IMR-90 (cell line): ENCODE measurements at regions not wholly inside any gene's neighbourhood (a gene's known extent, or its start where the extent isn't known, plus 50 kb on each side); places are given as distances from the start of the nearest gene placed in this dataset.

Experiments used
- ATAC-seq: fragments of 200-7000 bp; cut with Tn5 transposase; 2 replicates; pipeline ENCODE4 v1.9.1; 2020; ENCODE audit warnings: low read depth, mild to moderate bottlenecking, moderate library complexity
- BruUV-seq: library from RNA; stranded (reverse); fragments of 400-500 nt; replicated peaks from 2 replicates; lab custom pipeline; 2021; lab: Mats Ljungman, UMichigan
- CTCF ChIA-PET: fragments of 300-600 bp; formaldehyde crosslinking; extraction: SDS; loops from one replicate; lab custom pipeline; 2021; ENCODE audit warnings: antibody characterized with exemption; lab: Yijun Ruan, JAX
- POLR2A ChIA-PET: fragments of 300-600 bp; sonication (Branson Sonifier 250); formaldehyde crosslinking; loops from one replicate; lab custom pipeline; 2022; ENCODE audit warnings: antibody characterized with exemption; ENCODE audit not compliant: unreplicated experiment; lab: Charles Lee
- DNase-seq: peaks from one replicate; pipeline ENCODE4 v3.0.0; 2013
- H2AFZ ChIP-seq: replicated peaks from 2 replicates; pipeline ENCODE3; 2013; ENCODE audit warnings: low read length, mild to moderate bottlenecking; ENCODE audit not compliant: poor library complexity
- H2AK5ac ChIP-seq: 2 replicates; pipeline ENCODE4 v1.6.1; 2013; ENCODE audit warnings: low read depth, low read length, inconsistent platforms
- H2AK9ac ChIP-seq: replicated peaks from 2 replicates; pipeline ENCODE3; 2013; ENCODE audit warnings: mild to moderate bottlenecking, low read depth, low read length, moderate library complexity; ENCODE audit not compliant: poor library complexity
- H2BK120ac ChIP-seq: 2 replicates; pipeline ENCODE4 v1.6.1; 2013; ENCODE audit warnings: low read depth, low read length, inconsistent platforms
- H2BK15ac ChIP-seq: 3 replicates; pipeline ENCODE4 v1.6.1; 2013; ENCODE audit warnings: low read depth, low read length, inconsistent platforms
- H2BK20ac ChIP-seq: 2 replicates; pipeline ENCODE4 v1.6.1; 2013; ENCODE audit warnings: low read depth, mild to moderate bottlenecking, inconsistent platforms, low read length, moderate library complexity
- H2BK5ac ChIP-seq: 2 replicates; pipeline ENCODE4 v1.6.1; 2013; ENCODE audit warnings: mild to moderate bottlenecking, low read depth, low read length, inconsistent platforms; ENCODE audit not compliant: poor library complexity, severe bottlenecking
- H3K14ac ChIP-seq: replicated peaks from 2 replicates; pipeline ENCODE4 v1.6.1; 2013; ENCODE audit warnings: low read depth, low read length, inconsistent platforms
- H3K18ac ChIP-seq: 2 replicates; pipeline ENCODE4 v1.6.1; 2013; ENCODE audit warnings: low read depth, low read length, control low read depth
- H3K23ac ChIP-seq: 2 replicates; pipeline ENCODE4 v1.6.1; 2013; ENCODE audit warnings: low read depth, low read length, inconsistent platforms
- H3K27ac ChIP-seq: 2 replicates; pipeline ENCODE4 v1.5.1; 2013; ENCODE audit warnings: mild to moderate bottlenecking, control low read depth, low read length; ENCODE audit not compliant: insufficient read depth
- H3K27me3 ChIP-seq: 2 replicates; pipeline ENCODE4 v1.6.1; 2013; ENCODE audit warnings: low read length; ENCODE audit not compliant: control insufficient read depth, insufficient read depth
- H3K36me3 ChIP-seq: 2 replicates; pipeline ENCODE4 v1.6.1; 2013; ENCODE audit warnings: low read length, mixed read lengths; ENCODE audit not compliant: control insufficient read depth, insufficient read depth
- H3K4ac ChIP-seq: 2 replicates; pipeline ENCODE4 v1.6.1; 2013; ENCODE audit warnings: low read depth, low read length, inconsistent platforms
- H3K4me1 ChIP-seq: 2 replicates; pipeline ENCODE4 v1.6.1; 2013; ENCODE audit warnings: low read length, mixed read lengths; ENCODE audit not compliant: control insufficient read depth, insufficient read depth
- H3K4me2 ChIP-seq: 2 replicates; pipeline ENCODE4 v1.6.1; 2013; ENCODE audit warnings: low read depth, mild to moderate bottlenecking, control low read depth, low read length, moderate library complexity
- H3K4me3 ChIP-seq: 2 replicates; pipeline ENCODE4 v1.5.1; 2013; ENCODE audit warnings: low read depth, mild to moderate bottlenecking, control low read depth, low read length, moderate library complexity; ENCODE audit not compliant: insufficient read depth
- H3K56ac ChIP-seq: 2 replicates; pipeline ENCODE4 v1.6.1; 2013; ENCODE audit warnings: low read length, inconsistent platforms; ENCODE audit not compliant: insufficient read depth; ENCODE audit errors: extremely low read depth
- H3K79me1 ChIP-seq, 2 experiments: 2 replicates each; pipeline ENCODE4 v1.6.1; 2013; ENCODE audit warnings: low read length in 2 of 2, inconsistent platforms in 1 of 2, low read depth in 1 of 2
- H3K9ac ChIP-seq: 2 replicates; pipeline ENCODE4 v1.6.1; 2013; ENCODE audit warnings: low read depth, low read length, control low read depth
- H3K9me1 ChIP-seq: 2 replicates; pipeline ENCODE4 v1.6.1; 2013; ENCODE audit warnings: low read length, inconsistent platforms; ENCODE audit not compliant: insufficient read depth
- H3K9me3 ChIP-seq: 2 replicates; pipeline ENCODE4 v1.6.1; 2013; ENCODE audit warnings: low read length; ENCODE audit not compliant: control insufficient read depth, insufficient read depth
- H4K20me1 ChIP-seq: 2 replicates; pipeline ENCODE4 v1.6.1; 2013; ENCODE audit warnings: low read length, inconsistent platforms; ENCODE audit not compliant: insufficient read depth
- H4K5ac ChIP-seq: 2 replicates; pipeline ENCODE4 v1.6.1; 2013; ENCODE audit warnings: mild to moderate bottlenecking, low read depth, low read length, control low read depth
- H4K8ac ChIP-seq, 2 experiments: 2 replicates each; pipeline ENCODE4 v1.6.1; 2013; ENCODE audit warnings: low read depth in 2 of 2, low read length in 2 of 2, control low read depth in 1 of 2, inconsistent platforms in 1 of 2
- H4K91ac ChIP-seq: 2 replicates; pipeline ENCODE4 v1.6.1; 2013; ENCODE audit warnings: low read depth, low read length, inconsistent platforms; ENCODE audit not compliant: insufficient read depth
- MXI1 ChIP-seq: IDR thresholded peaks from 2 replicates; pipeline ENCODE4 v1.6.1; 2012; ENCODE audit warnings: low read depth, mild to moderate bottlenecking, low read length, moderate library complexity, borderline replicate concordance
- NFE2L2 ChIP-seq: fragments of 150-350 bp; IDR thresholded peaks from 2 replicates; pipeline ENCODE4 v1.6.1; 2016; ENCODE audit warnings: low read depth, mild to moderate bottlenecking, low read length
- WGBS, 2 experiments: methylation state at CpG; one replicate each; pipeline versions ENCODE4 v1.1.5 to v1.1.7; 2013; ENCODE audit warnings: missing lambda C conversion rate in 2 of 2; ENCODE audit not compliant: insufficient read length in 1 of 2; ENCODE audit errors: extremely low coverage in 2 of 2; 5-methylcytosine and 5-hydroxymethylcytosine counted together
- dilution Hi-C: fragments of 300-500 bp; cut with HindIII; formaldehyde crosslinking; loops from one replicate; pipeline ENCODE4 v1.14.3; 2018; ENCODE audit warnings: low sequenced_read_pairs; ENCODE audit not compliant: unreplicated experiment
- in situ Hi-C: fragments of 300-500 bp; cut with MboI; formaldehyde crosslinking; loops from 3 replicates; pipeline ENCODE4 v1.14.3; 2019; ENCODE audit warnings: low sequenced_read_pairs, inconsistent platforms, mixed read lengths
- intact Hi-C: fragments of 100-400 bp; cut with micrococcal nuclease; formaldehyde crosslinking; loops from 2 replicates; pipeline ENCODE4 v1.10.0; 2022

- no peak overlapping the region for H2AFZ ChIP-seq
- intact Hi-C loops (no loop called here), in situ Hi-C loops (no loop called here), dilution Hi-C loops (no loop called here)
- no peaks in the 10 kb centered on the region for H3K9me3 ChIP-seq
- H4K20me1 ChIP-seq, result no peaks in the 10 kb centered on the region
- ChIA-PET POLR2A (interaction anchor here (0.5 kb wide), 1 partner anchor 139 kb away, joined by 4 read pairs; no protein-coding TSS in a partner anchor), CTCF (interaction anchor here (0.6 to 1.7 kb wide), 2 partner anchors 10 to 118 kb away, joined by 3 to 5 read pairs; no protein-coding TSS in a partner anchor)
- 0 out of 2 replicates have a peak overlapping the region, but pooled peaks have one; percentile 26 for H2AK5ac ChIP-seq
- H3K9me1 ChIP-seq, result no peaks in the 10 kb centered on the region
- no peak overlapping the region for H2BK5ac ChIP-seq
- WGBS, 2 experiments, result no CpG with 5 or more reads among the region's 2 CpGs
- H3K27ac ChIP-seq, result no peak overlapping the region
- H3K23ac ChIP-seq, result no peak overlapping the region
- no peak overlapping the region for H4K91ac ChIP-seq
- 0 out of 2 replicates have a peak overlapping the region, but pooled peaks have one; percentile 21 for H2BK120ac ChIP-seq
- H3K56ac ChIP-seq, result no peak overlapping the region
- H3K4ac ChIP-seq, result no peak overlapping the region
- H3K4me1 ChIP-seq, result no peaks in the 10 kb centered on the region; the same call in 1 of the 2 replicates
- no peaks in the 10 kb centered on the region for H3K36me3 ChIP-seq
- H4K8ac ChIP-seq, result no peak overlapping the region
- BruUV-seq, result no TSS peak
- TF ChIP-seq MXI1 (no peak), NFE2L2 (no peak)
- no peaks in the 10 kb centered on the region; the same call in none of the 2 replicates for H3K27me3 ChIP-seq
- no peak overlapping the region for H2BK20ac ChIP-seq
- H2BK15ac ChIP-seq, result no peak overlapping the region
- no peak for DNase-seq
- no peak overlapping the region for H3K4me3 ChIP-seq
- H3K79me1 ChIP-seq, result no peaks in the 10 kb centered on the region
- H2AK9ac ChIP-seq, result no peak overlapping the region
- no peak overlapping the region for H3K9ac ChIP-seq
- H3K18ac ChIP-seq, result no peak overlapping the region; the same call in 1 of the 2 replicates
- no peak overlapping the region for H3K14ac ChIP-seq
- H4K5ac ChIP-seq, result no peak overlapping the region
- ATAC-seq, result no peak
- no peak overlapping the region for H3K4me2 ChIP-seq
Observed at GRCh38 chr7:17590221-17590620, 291.8 kb downstream of the AHR start.
